DMS53 treated with DMSO at 0.1 percent for 48 hours (cell line): ENCODE measurements at regions not wholly inside any gene's neighbourhood (a gene's known extent, or its start where the extent isn't known, plus 50 kb on each side); places are given as distances from the start of the nearest gene placed in this dataset.

Experiments
- DNase-seq: peaks from one replicate; lab custom pipeline; 2025; ENCODE audit not compliant: unreplicated experiment; lab: John Stamatoyannopoulos, UW

GRCh38 chr11:109553284-109553683 is 131.3 kb downstream of the C11orf87 start:
- DNase-seq: no peak

- no peak for DNase-seq
Observed at GRCh38 chr11:109554951-109555350, 133.0 kb downstream of the C11orf87 start.

- no peak for DNase-seq
Observed at GRCh38 chr11:109564241-109564640, 142.3 kb downstream of the C11orf87 start.

- no peak for DNase-seq
Observed at GRCh38 chr11:109582470-109582869, 160.5 kb downstream of the C11orf87 start.

- DNase-seq: no peak
Observed at GRCh38 chr11:109584001-109584972, 162.3 kb downstream of the C11orf87 start.

GRCh38 chr11:109586789-109587188 is 164.8 kb downstream of the C11orf87 start:
- DNase-seq: no peak

- DNase-seq: peak; percentile 3
Observed at GRCh38 chr11:109590782-109591181, 168.8 kb downstream of the C11orf87 start.

GRCh38 chr11:109597336-109597735 is 175.3 kb downstream of the C11orf87 start:
- no peak for DNase-seq

- no peak for DNase-seq
Observed at GRCh38 chr11:109604481-109605400, 182.8 kb downstream of the C11orf87 start.

GRCh38 chr11:109606256-109606655 is 184.3 kb downstream of the C11orf87 start:
- no peak for DNase-seq

- DNase-seq: no peak
Observed at GRCh38 chr11:109609454-109610185, 187.6 kb downstream of the C11orf87 start.

- DNase-seq: no peak
Observed at GRCh38 chr11:109612496-109612895, 190.5 kb downstream of the C11orf87 start.

- DNase-seq: no peak
Observed at GRCh38 chr11:109619498-109619897, 197.5 kb downstream of the C11orf87 start.

- DNase-seq: no peak
Observed at GRCh38 chr11:109629734-109630133, 207.7 kb downstream of the C11orf87 start.

GRCh38 chr11:109641549-109641948 is 219.6 kb downstream of the C11orf87 start:
- no peak for DNase-seq

GRCh38 chr11:109644152-109644551 is 222.2 kb downstream of the C11orf87 start:
- DNase-seq: no peak

GRCh38 chr11:109648804-109649203 is 226.8 kb downstream of the C11orf87 start:
- DNase-seq: no peak

- DNase-seq: no peak
Observed at GRCh38 chr11:109654091-109654490, 232.1 kb downstream of the C11orf87 start.

GRCh38 chr11:109658190-109658589 is 236.2 kb downstream of the C11orf87 start:
- DNase-seq: no peak

GRCh38 chr11:109667719-109668118 is 245.7 kb downstream of the C11orf87 start:
- DNase-seq: no peak
